ENCODE measurements at regions not wholly inside any gene's neighbourhood (a gene's known extent, or its start where the extent isn't known, plus 50 kb on each side); places are given as distances from the start of the nearest gene placed in this dataset.

GRCh38 chr12:84277986-84278385 lies 634.6 kb downstream of the SLC6A15 start:
- Histone ChIP-seq H3K4me1 (no peaks in the 10 kb centered on the region), H3K27ac (no peak overlapping the region), H3K4me3 (no peak overlapping the region), H3K36me3 (no peaks in the 10 kb centered on the region), H3K9me3 (peaks cover 0 to 9% of the 10 kb centered on the region in 2 donors), H3K27me3 (no peaks in the 10 kb centered on the region)
- intact Hi-C loops (cut with DNase I): no loop called here
- no peak for DNase-seq
- TF ChIP-seq, protein P1, sequence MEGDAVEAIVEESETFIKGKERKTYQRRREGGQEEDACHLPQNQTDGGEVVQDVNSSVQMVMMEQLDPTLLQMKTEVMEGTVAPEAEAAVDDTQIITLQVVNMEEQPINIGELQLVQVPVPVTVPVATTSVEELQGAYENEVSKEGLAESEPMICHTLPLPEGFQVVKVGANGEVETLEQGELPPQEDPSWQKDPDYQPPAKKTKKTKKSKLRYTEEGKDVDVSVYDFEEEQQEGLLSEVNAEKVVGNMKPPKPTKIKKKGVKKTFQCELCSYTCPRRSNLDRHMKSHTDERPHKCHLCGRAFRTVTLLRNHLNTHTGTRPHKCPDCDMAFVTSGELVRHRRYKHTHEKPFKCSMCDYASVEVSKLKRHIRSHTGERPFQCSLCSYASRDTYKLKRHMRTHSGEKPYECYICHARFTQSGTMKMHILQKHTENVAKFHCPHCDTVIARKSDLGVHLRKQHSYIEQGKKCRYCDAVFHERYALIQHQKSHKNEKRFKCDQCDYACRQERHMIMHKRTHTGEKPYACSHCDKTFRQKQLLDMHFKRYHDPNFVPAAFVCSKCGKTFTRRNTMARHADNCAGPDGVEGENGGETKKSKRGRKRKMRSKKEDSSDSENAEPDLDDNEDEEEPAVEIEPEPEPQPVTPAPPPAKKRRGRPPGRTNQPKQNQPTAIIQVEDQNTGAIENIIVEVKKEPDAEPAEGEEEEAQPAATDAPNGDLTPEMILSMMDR (IDR thresholded peaks at IDR 0.05): no peak
- ATAC-seq: no peak

- TF ChIP-seq, protein P1 (IDR thresholded peaks at IDR 0.05): no peak
- intact Hi-C loops (cut with DNase I): no loop called here
- Histone ChIP-seq H3K27me3 (no peaks in the 10 kb centered on the region), H3K9me3 (peaks cover 0 to 9% of the 10 kb centered on the region in 2 donors), H3K4me3 (no peak overlapping the region), H3K36me3 (no peaks in the 10 kb centered on the region), H3K4me1 (no peaks in the 10 kb centered on the region), H3K27ac (no peak overlapping the region)
- ATAC-seq: no peak
- DNase-seq: no peak
These were observed 636.4 kb downstream of the SLC6A15 start for GRCh38 chr12:84276215-84276614.

- TF ChIP-seq, protein P1 (IDR thresholded peaks at IDR 0.05): no peak
- no peaks in the 10 kb centered on the region for H3K4me1 ChIP-seq
- no peaks in the 10 kb centered on the region for H3K36me3 ChIP-seq
- DNase-seq: no peak
- H3K4me3 ChIP-seq: no peak overlapping the region
- H3K27me3 ChIP-seq: no peaks in the 10 kb centered on the region
- no peak for ATAC-seq
- intact Hi-C loops (cut with DNase I): no loop called here
- no peak overlapping the region for H3K27ac ChIP-seq
- no peaks in the 10 kb centered on the region for H3K9me3 ChIP-seq
These were observed 640.3 kb downstream of the SLC6A15 start for GRCh38 chr12:84272324-84272723.

DNA sequence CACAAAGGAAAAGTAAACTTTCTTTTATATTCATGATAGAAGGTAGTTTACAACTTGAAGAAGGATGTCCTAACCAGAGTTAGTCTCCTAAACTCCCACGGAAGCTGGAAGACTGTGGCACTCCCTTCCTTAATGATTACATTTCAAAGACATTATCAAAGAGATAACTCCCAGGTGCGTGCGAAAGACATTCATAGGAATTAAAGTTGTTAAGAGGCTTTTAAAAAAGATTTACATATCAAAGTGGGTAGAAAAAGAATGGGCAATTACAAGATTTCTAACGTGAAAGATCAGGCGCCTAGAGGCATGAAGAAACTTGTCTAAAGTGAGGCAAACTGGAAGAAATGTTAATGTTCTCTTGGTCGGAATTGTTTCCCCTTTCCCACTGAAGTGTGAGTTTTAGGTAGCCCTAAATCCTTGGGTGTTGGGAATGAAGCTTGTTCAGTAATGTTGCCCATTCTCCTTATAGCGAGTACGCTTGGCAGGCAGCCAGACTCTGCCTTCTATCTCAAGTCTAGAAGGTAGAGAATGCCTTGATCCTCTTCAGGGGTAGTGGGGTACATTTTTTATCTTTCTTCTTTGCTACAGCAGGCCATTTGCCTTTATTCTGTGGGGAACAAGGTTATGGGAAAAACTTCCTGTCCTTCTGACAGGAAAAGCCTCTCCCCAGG lies 642.0 kb downstream of the SLC6A15 start:
- Histone ChIP-seq H3K4me1 (no peaks in the 10 kb centered on the region), H3K9me3 (no peaks in the 10 kb centered on the region), H3K27me3 (no peaks in the 10 kb centered on the region), H3K27ac (no peak overlapping the region), H3K36me3 (no peaks in the 10 kb centered on the region), H3K4me3 (no peak overlapping the region)
- peak in 2 of 4 donors; percentile 1 to 19 for DNase-seq
- ATAC-seq: no peak
- intact Hi-C loops (cut with DNase I): no loop called here
- TF ChIP-seq, protein P1 (IDR thresholded peaks at IDR 0.05): no peak

GRCh38 chr12:84247931-84248330 lies 664.7 kb downstream of the SLC6A15 start:
- intact Hi-C loops (cut with DNase I): no loop called here
- DNase-seq: no peak
- Histone ChIP-seq H3K27ac (no peak overlapping the region), H3K9me3 (no peaks in the 10 kb centered on the region), H3K4me1 (no peaks in the 10 kb centered on the region), H3K4me3 (no peak overlapping the region), H3K36me3 (no peaks in the 10 kb centered on the region), H3K27me3 (no peaks in the 10 kb centered on the region)
- TF ChIP-seq, protein P1 (IDR thresholded peaks at IDR 0.05): no peak
- ATAC-seq: no peak
